Heart left ventricle (tissue), 13 donors: ENCODE measurements at regions not wholly inside any gene's neighbourhood (a gene's known extent, or its start where the extent isn't known, plus 50 kb on each side); places are given as distances from the start of the nearest gene placed in this dataset.

Experiments used
- POLR2A ChIP-seq, 2 donors: fragments of 450-650 bp; IDR thresholded peaks; one replicate each; pipeline ENCODE4 v1.6.1; 2017; ENCODE audit warnings: antibody characterized with exemption in 2 of 2, mild to moderate bottlenecking in 2 of 2, moderate library complexity in 2 of 2
- TF ChIP-seq, protein P1 (sequence below), 12 donors: fragments of 200-600 bp; sonication (generic) in 4 of 12; IDR thresholded peaks; one replicate each; pipeline versions ENCODE4 v1.5.0 to v1.8.0; 2018 to 2022; ENCODE audit warnings: antibody characterized with exemption in 12 of 12, mild to moderate bottlenecking in 5 of 12
- donor health status: ischemic (EF 13 %, LVEDD 7.1; RV severe dilation, severe dysfunction).
- donor health status: DM: no; HTN: yes; CAD: no.
- donor health status: DM: no; HTN: no; CAD: no.
- donor health status: ischemic (EF 25% LVEDD 6.9; RV normal size, moderate dysfunction).
- donor health status: ischemic (EF 25% LVEDD 5.7; RV mildly dilated, moderate dysfunction).
- donor health status: ischemic (EF 35%, LVEDD 5.7; RV mildly dilated, moderate dysfunction).
- donor health status: nonischemic (EF 11% LVEDD 7.7; RV severe dilation, severe dysfunction).
- donor health status: DM: yes; HTN: yes; CAD: no.
- donor health status: PGD.
- donor health status: ischemic (EF 29% LVEDD 5.4; RV normal size, mild dysfunction).
- donor health status: nonischemic (EF 23%, LVEDD 6.1; RV moderate dilation, normal function).

DNA sequence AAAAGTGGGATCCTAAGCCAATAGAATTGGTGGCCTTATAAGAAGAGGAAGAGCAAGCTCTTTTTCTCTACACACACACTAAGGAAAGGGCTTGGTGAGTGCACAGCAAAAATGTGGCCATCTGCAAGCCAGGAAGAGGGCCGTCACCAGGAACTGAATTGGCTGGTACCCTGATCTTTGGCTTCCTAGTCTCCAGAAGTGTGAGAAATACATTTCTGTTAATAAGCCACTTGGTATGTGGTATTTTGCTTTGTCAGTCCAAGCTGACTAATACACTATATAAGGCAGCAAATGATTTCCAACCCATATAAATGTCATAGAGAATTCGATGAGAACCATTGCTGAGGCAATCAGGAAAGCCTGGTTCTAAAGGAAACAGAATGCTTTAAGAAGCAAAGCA is 816.3 kb upstream of the SEMA6D start:
- TF ChIP-seq POLR2A (IDR thresholded peaks at IDR 0.05), result no peak
- TF ChIP-seq, protein P1, sequence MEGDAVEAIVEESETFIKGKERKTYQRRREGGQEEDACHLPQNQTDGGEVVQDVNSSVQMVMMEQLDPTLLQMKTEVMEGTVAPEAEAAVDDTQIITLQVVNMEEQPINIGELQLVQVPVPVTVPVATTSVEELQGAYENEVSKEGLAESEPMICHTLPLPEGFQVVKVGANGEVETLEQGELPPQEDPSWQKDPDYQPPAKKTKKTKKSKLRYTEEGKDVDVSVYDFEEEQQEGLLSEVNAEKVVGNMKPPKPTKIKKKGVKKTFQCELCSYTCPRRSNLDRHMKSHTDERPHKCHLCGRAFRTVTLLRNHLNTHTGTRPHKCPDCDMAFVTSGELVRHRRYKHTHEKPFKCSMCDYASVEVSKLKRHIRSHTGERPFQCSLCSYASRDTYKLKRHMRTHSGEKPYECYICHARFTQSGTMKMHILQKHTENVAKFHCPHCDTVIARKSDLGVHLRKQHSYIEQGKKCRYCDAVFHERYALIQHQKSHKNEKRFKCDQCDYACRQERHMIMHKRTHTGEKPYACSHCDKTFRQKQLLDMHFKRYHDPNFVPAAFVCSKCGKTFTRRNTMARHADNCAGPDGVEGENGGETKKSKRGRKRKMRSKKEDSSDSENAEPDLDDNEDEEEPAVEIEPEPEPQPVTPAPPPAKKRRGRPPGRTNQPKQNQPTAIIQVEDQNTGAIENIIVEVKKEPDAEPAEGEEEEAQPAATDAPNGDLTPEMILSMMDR (IDR thresholded peaks at IDR 0.05), result no peak
